ENCODE measurements at regions not wholly inside any gene's neighbourhood (a gene's known extent, or its start where the extent isn't known, plus 50 kb on each side); places are given as distances from the start of the nearest gene placed in this dataset.

- TF ChIP-seq, protein P1, sequence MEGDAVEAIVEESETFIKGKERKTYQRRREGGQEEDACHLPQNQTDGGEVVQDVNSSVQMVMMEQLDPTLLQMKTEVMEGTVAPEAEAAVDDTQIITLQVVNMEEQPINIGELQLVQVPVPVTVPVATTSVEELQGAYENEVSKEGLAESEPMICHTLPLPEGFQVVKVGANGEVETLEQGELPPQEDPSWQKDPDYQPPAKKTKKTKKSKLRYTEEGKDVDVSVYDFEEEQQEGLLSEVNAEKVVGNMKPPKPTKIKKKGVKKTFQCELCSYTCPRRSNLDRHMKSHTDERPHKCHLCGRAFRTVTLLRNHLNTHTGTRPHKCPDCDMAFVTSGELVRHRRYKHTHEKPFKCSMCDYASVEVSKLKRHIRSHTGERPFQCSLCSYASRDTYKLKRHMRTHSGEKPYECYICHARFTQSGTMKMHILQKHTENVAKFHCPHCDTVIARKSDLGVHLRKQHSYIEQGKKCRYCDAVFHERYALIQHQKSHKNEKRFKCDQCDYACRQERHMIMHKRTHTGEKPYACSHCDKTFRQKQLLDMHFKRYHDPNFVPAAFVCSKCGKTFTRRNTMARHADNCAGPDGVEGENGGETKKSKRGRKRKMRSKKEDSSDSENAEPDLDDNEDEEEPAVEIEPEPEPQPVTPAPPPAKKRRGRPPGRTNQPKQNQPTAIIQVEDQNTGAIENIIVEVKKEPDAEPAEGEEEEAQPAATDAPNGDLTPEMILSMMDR (IDR thresholded peaks at IDR 0.05; ENCODE audit: borderline replicate concordance) = no peak
- Histone ChIP-seq H3K27me3 (ENCODE audit: low read depth) (no peaks in the 10 kb centered on the region), H3K9me3 (replicated peaks) (peaks cover 7% of the 10 kb centered on the region), H3K36me3 (no peaks in the 10 kb centered on the region), H3K4me3 (no peak overlapping the region), H3K4me1 (peaks cover 18% of the 10 kb centered on the region), H3K27ac (replicated peaks) (no peak overlapping the region)
- intact Hi-C loops (cut with micrococcal nuclease) = no loop called here
- DNase-seq = no peak
These were observed 235.2 kb upstream of the ANKRD50 start for GRCh38 chr4:124947622-124948265.

DNA sequence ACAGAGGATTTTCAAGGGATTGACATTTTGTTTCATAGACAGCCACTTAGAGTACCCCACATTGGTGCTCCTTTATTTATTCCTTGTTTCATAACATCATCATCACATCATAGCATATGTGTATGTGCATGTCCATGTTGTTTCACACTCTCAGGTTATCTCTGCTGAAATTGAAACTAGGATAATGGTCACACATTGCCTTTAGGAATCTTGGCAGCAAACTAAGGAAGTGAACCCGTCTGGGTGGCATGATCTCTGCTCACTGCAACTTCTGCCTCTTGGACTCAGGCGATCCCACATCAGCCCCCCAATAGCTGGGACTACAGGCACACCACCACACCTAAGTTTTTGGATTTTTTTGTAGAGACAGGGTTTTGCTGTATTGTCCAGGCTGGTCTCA is 234.2 kb upstream of the ANKRD50 start:
- no peak overlapping the region for H3K4me3 ChIP-seq
- H3K4me1 ChIP-seq = peaks cover 18% of the 10 kb centered on the region
- DNase-seq = no peak
- no peaks in the 10 kb centered on the region for H3K27me3 ChIP-seq (ENCODE audit: low read depth)
- H3K27ac ChIP-seq (replicated peaks) = no peak overlapping the region
- peaks cover 7% of the 10 kb centered on the region for H3K9me3 ChIP-seq (replicated peaks)
- TF ChIP-seq, protein P1 (IDR thresholded peaks at IDR 0.05; ENCODE audit: borderline replicate concordance) = no peak
- intact Hi-C loops (cut with micrococcal nuclease) = no loop called here
- no peaks in the 10 kb centered on the region for H3K36me3 ChIP-seq

DNA sequence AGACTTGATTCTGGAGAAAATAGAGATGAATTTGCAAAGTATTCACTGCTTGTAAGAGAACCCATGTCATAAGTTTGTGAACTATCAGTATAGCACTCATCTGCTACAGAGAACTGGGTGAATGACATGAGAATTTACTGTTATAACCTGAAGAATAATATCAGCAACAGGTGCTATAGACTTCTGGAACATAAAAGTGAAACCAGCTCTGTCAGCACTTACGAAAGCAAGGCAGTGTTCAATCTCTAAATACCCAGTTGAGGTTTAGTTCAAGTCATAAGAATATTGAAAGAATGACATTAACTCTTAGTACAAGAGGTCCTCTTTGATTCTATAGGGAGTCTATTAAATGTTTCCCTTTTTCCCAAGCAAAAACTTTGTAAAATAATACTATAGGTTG is 232.9 kb upstream of the ANKRD50 start:
- intact Hi-C loops (cut with micrococcal nuclease) = no loop called here
- no peaks in the 10 kb centered on the region for H3K9me3 ChIP-seq (replicated peaks)
- H3K36me3 ChIP-seq = no peaks in the 10 kb centered on the region
- no peak overlapping the region for H3K27ac ChIP-seq (replicated peaks)
- H3K27me3 ChIP-seq (ENCODE audit: low read depth) = no peaks in the 10 kb centered on the region
- peaks cover 30% of the 10 kb centered on the region for H3K4me1 ChIP-seq
- TF ChIP-seq, protein P1 (IDR thresholded peaks at IDR 0.05; ENCODE audit: borderline replicate concordance) = no peak
- DNase-seq = no peak
- peak overlapping the region; percentile 27 for H3K4me3 ChIP-seq

DNA sequence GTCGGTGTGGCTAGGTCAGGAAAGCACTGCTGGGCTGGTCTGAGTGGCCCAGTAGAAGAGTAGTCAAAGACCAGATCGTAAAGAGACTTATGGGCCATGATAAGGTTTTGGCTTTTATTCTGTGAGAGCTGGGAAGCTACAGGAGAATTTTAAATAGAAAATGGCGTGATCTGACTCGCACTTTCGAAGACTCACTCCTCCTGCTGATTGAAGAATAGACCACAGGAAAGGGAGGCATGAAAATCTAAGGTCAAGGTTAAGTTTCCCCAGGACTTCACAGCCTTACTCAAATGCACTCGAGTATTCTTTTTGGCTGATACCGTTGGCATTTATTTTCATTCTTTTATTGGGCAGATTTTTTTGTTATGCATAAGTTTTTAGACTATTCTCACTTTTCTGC is 231.4 kb upstream of the ANKRD50 start:
- TF ChIP-seq, protein P1 (IDR thresholded peaks at IDR 0.05; ENCODE audit: borderline replicate concordance) = peak; percentile 19
- H3K4me3 ChIP-seq = no peak overlapping the region
- no peaks in the 10 kb centered on the region for H3K27me3 ChIP-seq (ENCODE audit: low read depth)
- intact Hi-C loops (cut with micrococcal nuclease) = no loop called here
- no peak for DNase-seq
- no peaks in the 10 kb centered on the region for H3K9me3 ChIP-seq (replicated peaks)
- H3K4me1 ChIP-seq = peaks cover 41% of the 10 kb centered on the region
- no peaks in the 10 kb centered on the region for H3K36me3 ChIP-seq
- no peak overlapping the region for H3K27ac ChIP-seq (replicated peaks)

DNA sequence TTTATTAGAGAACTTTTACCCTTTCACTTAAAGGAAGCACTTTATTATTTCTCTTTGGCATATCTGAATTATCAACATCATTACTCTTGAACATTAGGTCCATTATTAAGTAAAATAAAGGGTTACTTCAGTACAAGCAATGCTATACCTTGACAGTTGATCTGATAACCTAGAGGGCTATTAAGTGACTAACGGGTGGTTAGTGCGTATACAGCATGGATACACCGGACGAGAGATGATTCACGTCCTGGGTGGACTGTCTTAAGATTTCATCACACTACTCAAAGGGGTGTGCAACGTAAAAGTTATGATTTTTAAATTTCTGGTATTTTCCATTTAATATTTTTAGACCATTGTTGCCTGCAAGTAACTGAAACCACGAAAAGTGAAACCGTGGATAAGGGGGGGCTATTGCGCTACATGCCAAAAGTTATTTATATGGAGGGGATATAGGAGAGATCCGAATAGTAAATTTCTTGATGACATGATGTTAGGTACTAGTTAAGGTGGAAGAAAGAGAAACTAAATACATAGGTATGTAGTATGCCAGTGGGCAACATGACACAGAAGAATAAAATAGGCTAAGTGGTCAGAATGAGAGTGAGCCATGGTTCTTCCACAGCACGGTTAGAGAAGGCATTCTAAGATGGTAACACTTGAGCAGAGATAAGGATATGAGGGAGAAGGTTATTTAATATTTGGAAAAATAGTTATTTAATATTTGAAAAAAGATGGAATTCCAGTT is 230.8 kb upstream of the ANKRD50 start:
- TF ChIP-seq, protein P1 (IDR thresholded peaks at IDR 0.05; ENCODE audit: borderline replicate concordance) = no peak
- H3K27ac ChIP-seq (replicated peaks) = no peak overlapping the region
- intact Hi-C loops (cut with micrococcal nuclease) = no loop called here
- H3K9me3 ChIP-seq (replicated peaks) = no peaks in the 10 kb centered on the region
- H3K4me1 ChIP-seq = peaks cover 38% of the 10 kb centered on the region
- H3K4me3 ChIP-seq = no peak overlapping the region
- no peak for DNase-seq
- H3K27me3 ChIP-seq (ENCODE audit: low read depth) = no peaks in the 10 kb centered on the region
- H3K36me3 ChIP-seq = no peaks in the 10 kb centered on the region
